Astrocyte (in vitro differentiated cells and primary cell): ENCODE measurements at regions not wholly inside any gene's neighbourhood (a gene's known extent, or its start where the extent isn't known, plus 50 kb on each side); places are given as distances from the start of the nearest gene placed in this dataset.

Experiments
- CTCF ChIP-seq: IDR thresholded peaks from 2 replicates; pipeline ENCODE4 v1.5.1; 2011; ENCODE audit warnings: low read depth, mild to moderate bottlenecking, inconsistent platforms, low read length, moderate library complexity; ENCODE audit not compliant: insufficient read depth
- EZH2 ChIP-seq: IDR thresholded peaks from 2 replicates; pipeline ENCODE4 v1.6.1; 2012; ENCODE audit warnings: mild to moderate bottlenecking, low read length, inconsistent platforms; ENCODE audit not compliant: insufficient read depth

- no peak for TF ChIP-seq CTCF
- TF ChIP-seq EZH2: no peak
Measured at GRCh38 chr5:167936944-167937634, 354.4 kb upstream of the WWC1 start.
